Lung microvascular endothelial cell (primary cell): ENCODE measurements at regions not wholly inside any gene's neighbourhood (a gene's known extent, or its start where the extent isn't known, plus 50 kb on each side); places are given as distances from the start of the nearest gene placed in this dataset.
"Not testable (repeated sequence)": the region's sequence is repeated elsewhere in the genome, so short reads cannot be mapped to it uniquely, and the experiment has no call there.

Experiments used
- DNase-seq, 2 donors: peaks; one replicate each; pipeline versions ENCODE4 v3.0.0 to v3.0.0-alpha.2; 2010; ENCODE audit warnings: low read depth in 2 of 2

GRCh38 chr2:175256806-175257585, 75.5 kb upstream of the ATP5MC3 start:
- no peak for DNase-seq

- DNase-seq, result not testable (repeated sequence)
Measured at GRCh38 chr2:175256391-175256790, 74.9 kb upstream of the ATP5MC3 start.

GRCh38 chr2:175253871-175254270, 72.4 kb upstream of the ATP5MC3 start:
- no peak for DNase-seq

GRCh38 chr2:175251425-175252041, 70.0 kb upstream of the ATP5MC3 start:
- DNase-seq, result peak; percentile 52 to 63

GRCh38 chr2:175247159-175247558, 65.6 kb upstream of the ATP5MC3 start:
- no peak for DNase-seq

- no peak for DNase-seq
Measured at GRCh38 chr2:175244697-175245096, 63.2 kb upstream of the ATP5MC3 start.

- no peak for DNase-seq
Measured at GRCh38 chr2:175241691-175242090, 60.2 kb upstream of the ATP5MC3 start.

GRCh38 chr2:175240033-175240432, 58.5 kb upstream of the ATP5MC3 start:
- not testable (repeated sequence) for DNase-seq

GRCh38 chr2:175236930-175237329, 55.4 kb upstream of the ATP5MC3 start:
- DNase-seq, result no peak

- no peak for DNase-seq
Measured at GRCh38 chr2:175234650-175235049, 53.1 kb upstream of the ATP5MC3 start.

GRCh38 chr2:175234153-175234552, 52.6 kb upstream of the ATP5MC3 start:
- DNase-seq, result no peak

GRCh38 chr2:175233135-175233719, 51.7 kb upstream of the ATP5MC3 start:
- peak in 1 of 2 donors; percentile 3 for DNase-seq
